ENCODE measurements at regions not wholly inside any gene's neighbourhood (a gene's known extent, or its start where the extent isn't known, plus 50 kb on each side); places are given as distances from the start of the nearest gene placed in this dataset.

DNA sequence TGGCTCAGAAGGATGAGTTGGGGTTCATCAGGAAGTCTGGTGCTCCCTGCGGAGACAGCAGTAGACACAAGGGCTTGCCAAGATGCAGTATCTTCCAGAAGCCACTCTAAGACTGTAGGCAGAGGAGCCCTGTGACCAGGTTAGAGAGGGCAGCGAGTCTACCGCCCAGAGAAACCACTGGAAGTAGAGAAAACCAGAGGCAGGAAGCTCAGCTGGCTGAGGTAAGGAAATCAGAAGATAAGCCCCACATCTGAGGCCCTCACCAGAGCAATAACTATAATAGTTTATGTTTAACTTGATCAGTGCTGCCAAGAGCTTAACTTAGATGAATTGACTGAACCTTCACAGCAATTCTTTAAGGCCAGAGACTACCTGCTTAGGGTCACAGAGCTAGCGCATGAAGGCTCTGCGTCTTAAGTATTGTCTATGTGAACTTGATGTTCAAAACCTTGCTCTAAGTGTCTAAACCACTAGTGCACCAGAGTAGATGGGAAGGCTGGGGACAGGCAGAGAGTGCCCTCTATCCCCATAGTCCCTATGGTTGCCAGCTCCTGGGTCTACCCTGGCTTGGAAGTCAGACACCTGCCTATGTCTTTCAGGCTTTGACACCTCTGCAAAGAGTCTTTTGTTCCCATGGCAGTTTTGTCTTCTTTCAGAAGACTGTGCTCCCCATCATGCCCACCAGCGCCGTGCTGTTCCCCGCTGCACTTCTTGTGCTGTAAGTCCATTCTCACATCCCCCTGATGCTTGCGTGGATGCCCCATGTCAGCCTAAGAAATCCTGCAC, 228.2 kb upstream of the KLF4 start:
- no peak for DNase-seq (ENCODE audit: low read depth in 4 of 4, low spot score in 1 of 4)

DNA sequence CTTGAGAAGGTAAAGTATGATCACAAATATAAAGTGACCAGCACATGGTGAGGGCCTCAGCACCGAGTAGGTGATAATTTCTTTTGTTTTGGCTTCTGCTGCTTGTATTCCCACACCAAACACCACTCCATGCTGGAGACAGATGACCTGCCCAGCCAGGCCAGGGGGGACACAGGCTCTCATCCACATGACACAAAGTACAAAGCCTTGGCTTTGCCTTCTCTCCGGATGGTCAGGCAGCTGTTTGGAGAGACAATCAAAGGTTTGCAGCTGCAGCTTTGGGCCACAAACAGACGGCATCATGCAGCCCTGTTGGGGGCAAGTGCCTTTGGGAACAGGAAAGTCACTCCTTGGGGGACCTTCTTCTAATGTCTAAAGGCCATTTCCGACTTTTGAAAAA, 226.2 kb upstream of the KLF4 start:
- DNase-seq (ENCODE audit: low read depth in 4 of 4, low spot score in 1 of 4): no peak

GRCh38 chr9:107713470-107713869, 223.9 kb upstream of the KLF4 start:
- no peak for DNase-seq (ENCODE audit: low read depth in 4 of 4, low spot score in 1 of 4)

GRCh38 chr9:107712390-107712789, 222.8 kb upstream of the KLF4 start:
- DNase-seq (ENCODE audit: low read depth in 4 of 4, low spot score in 1 of 4): no peak

- DNase-seq (ENCODE audit: low read depth in 4 of 4, low spot score in 1 of 4): no peak
Observed at GRCh38 chr9:107711542-107711941, 222.0 kb upstream of the KLF4 start.

DNA sequence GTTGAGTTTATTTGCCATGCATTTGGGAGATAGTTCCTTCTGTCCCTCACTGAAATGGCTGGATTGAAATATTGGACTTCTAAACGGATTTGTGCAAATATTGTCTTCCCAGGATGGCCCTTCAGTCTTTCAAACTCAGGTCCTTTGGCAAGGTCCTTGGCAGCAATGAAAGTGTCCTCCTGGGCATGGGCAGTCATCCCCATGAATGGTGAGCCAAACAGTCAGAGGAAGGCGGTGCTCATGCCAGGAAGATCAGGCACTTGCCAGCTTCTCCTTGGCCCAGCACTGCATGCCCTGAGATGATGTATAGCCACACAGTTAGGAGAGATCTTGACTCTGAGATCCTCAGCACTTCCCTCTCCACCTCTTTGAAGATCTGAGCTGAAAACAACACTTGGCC, 221.4 kb upstream of the KLF4 start:
- DNase-seq (ENCODE audit: low read depth in 4 of 4, low spot score in 1 of 4): no peak

GRCh38 chr9:107710546-107710945, 221.0 kb upstream of the KLF4 start:
- no peak for DNase-seq (ENCODE audit: low read depth in 4 of 4, low spot score in 1 of 4)

GRCh38 chr9:107708791-107709190, 219.2 kb upstream of the KLF4 start:
- DNase-seq (ENCODE audit: low read depth in 4 of 4, low spot score in 1 of 4): no peak

DNA sequence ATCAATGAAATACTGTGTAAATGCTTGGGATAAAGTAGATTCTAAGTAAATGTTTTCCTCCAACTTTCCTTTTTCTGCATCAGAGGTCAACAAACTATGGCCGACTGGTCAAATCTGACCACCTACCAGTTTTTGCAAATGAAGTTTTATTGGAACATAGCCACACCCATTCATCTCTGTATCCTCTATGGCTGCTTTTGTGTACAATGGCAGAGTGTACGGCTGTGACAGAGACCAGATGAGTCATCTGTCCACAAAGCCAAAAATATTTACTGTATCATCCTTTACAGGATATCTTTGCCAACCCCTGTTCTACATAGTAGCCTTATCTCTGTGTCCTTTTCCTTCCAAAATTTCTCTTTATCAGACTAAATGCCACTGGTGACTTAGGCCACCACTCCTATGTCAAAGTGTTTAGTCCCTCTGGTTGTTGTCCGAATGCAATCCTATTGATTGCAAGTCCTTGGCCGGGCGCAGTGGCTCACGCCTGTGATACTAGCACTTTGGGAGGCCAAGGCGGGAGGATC, 218.4 kb upstream of the KLF4 start:
- DNase-seq (ENCODE audit: low read depth in 4 of 4, low spot score in 1 of 4): no peak

GRCh38 chr9:107707428-107707837, 217.9 kb upstream of the KLF4 start:
- no peak for DNase-seq (ENCODE audit: low read depth in 4 of 4, low spot score in 1 of 4)

DNA sequence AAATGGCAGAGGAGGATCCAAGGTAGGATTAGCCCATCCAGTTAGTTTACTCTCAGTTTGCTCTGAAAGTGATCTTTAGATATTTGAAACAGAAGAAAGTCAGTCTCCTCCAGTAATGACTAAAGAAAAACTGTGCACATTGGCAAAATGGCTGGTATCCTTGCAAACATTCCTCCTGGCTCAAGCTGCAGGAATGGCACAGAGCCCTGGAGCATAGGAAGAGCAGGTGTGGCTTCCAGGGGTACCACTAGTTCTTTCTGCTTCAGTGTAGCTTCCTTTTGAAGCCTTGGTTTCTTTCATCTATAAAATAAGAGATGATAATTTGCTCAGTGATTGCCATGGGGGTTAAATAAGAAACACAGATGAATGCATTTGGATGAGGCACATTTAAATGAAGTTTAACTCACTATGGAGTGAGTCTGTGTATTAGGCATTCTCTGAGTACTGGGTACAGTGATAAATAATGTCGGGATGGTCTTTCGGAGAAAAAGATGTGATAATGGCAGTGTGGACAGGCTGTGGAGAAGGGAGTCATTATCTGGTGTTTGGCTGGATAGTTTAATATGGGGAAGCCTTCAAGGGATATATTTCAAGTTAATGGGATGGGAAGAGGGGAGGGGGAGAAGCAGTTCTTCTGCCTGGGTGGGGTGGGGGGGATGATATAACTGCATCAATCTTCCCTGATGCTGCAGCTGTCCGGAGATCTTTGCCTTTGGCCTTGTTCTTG, 217.3 kb upstream of the KLF4 start:
- no peak for DNase-seq (ENCODE audit: low read depth in 4 of 4, low spot score in 1 of 4)

GRCh38 chr9:107705521-107705920, 216.0 kb upstream of the KLF4 start:
- DNase-seq (ENCODE audit: low read depth in 4 of 4, low spot score in 1 of 4): no peak

DNA sequence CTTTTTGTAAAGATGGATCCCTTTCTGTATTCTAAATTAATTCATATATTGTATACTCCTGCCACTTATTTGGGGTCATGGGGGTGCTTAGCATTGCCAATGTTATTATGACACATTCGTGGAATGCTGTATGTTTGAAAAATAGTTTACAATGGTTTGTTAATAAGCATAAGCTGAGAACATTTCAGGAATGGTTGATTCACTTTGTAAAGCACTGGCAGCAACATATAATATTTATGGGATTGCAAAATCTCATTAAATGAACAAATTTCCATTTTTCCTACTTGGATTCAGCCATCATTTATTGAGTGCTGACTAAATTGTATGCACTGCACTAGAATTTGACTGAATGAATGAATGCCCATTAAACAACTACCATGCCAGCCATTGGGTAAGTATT, 215.2 kb upstream of the KLF4 start:
- DNase-seq (ENCODE audit: low read depth in 4 of 4, low spot score in 1 of 4): no peak

DNA sequence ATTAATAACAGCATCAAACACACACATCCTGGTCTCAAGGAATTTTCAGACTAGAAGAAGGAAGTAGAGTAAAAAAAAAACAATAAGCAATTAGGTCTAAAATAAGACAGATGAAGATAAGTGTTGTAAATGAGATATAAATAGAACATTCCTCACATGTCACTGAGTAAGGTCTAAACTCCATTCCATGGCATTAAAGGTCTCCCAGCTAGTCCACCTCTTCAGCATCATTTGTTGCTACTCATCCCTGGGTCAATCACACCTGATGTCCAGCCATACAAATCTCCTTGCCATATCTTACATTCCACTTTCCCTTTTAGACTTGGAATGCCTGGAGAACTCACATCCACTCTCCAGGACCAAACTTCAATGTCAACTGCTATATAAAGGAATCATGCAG, 214.1 kb upstream of the KLF4 start:
- no peak for DNase-seq (ENCODE audit: low read depth in 4 of 4, low spot score in 1 of 4)

DNA sequence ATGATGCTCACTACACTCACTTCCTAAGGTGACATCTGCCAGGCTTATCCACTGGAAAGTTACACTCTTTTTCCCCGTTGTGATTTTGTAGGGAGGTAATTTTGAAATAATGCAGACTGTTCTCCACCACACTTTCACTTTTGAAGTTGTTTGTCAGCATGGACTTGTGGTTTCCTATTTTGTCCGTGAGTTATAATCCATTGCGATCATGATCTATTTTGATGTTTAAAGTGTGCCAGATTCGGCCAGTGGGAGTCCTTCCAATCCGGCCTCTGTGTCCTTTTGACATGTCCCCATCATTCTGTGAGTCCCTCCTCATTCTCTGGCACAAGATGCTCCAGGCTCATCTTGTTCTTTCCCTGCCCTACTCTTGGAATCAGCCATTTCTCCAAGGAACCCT, 211.3 kb upstream of the KLF4 start:
- no peak for DNase-seq (ENCODE audit: low read depth in 4 of 4, low spot score in 1 of 4)

- no peak for DNase-seq (ENCODE audit: low read depth in 4 of 4, low spot score in 1 of 4)
Observed at GRCh38 chr9:107699231-107699630, 209.7 kb upstream of the KLF4 start.

DNA sequence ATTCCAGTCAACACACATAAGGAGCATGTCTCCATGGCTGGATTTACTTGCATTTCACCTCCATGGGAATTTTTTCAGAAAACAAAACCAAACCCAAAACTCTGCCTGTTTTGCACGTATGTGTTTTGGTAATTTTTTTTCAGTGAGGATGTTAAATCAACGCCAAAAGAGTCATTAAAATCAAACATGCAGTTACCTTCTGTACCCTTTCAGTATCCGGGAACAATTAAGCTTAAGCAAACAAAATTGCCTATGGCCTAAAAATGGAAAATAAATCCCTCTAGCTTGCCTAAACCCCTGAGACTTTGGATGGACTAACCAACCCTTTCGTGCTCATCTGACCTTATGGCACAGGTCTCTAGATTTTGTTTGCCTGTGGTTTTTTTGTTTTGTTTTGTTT, 209.2 kb upstream of the KLF4 start:
- DNase-seq (ENCODE audit: low read depth in 4 of 4, low spot score in 1 of 4): no peak

GRCh38 chr9:107696302-107696701, 206.7 kb upstream of the KLF4 start:
- DNase-seq (ENCODE audit: low read depth in 4 of 4, low spot score in 1 of 4): no peak

DNA sequence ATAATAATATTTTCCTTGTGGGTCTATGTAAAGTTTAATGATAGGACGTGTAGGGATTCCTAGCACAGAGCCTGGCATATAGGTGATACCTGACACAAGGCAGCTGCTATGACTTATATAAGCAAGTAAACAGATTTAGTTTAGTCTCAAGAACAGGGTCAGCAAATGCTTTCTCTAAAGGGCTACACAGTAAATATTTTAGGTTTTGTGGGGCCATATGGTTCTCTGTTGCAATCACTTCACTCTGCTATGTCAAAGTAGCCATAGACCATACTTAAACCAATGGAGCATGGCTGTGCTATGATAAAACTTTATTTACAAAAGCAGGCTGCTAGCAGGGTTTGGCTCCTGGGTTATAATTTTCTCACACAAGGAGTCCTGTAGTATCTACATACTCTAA, 204.8 kb upstream of the KLF4 start:
- no peak for DNase-seq (ENCODE audit: low read depth in 4 of 4, low spot score in 1 of 4)

DNA sequence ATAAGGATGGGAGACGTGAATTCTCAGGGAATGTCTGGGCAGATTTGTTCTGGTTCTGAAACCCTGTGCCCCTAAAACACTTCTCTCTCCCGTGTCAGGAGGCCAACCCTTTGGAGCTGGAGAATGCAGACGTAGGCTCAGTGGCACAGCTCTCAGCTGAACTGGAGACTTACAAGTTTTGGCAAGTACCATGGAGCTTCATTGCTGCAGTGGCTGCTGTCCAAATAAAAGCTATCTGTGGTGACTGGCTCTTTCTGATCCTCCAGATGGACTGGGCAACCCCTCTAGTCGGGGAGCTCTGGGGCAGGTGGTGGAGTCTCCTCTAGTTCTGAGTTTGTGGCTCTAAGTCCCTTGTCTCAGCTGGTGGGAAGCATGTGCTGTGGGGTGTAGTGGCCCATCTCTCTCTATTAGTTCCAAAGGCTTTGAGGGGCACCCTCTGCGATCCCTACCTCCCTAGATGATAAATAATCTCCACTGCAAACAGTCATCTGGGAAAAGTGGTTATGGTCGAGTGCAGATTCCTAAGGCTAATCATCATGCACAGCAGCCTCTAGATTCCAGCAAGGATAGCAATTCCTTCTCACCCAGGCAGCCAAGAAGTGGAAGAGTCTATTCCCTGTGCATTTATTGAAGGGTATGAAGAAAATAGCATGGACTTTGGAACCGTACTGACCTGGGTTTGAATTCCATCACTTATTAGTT, 204.2 kb upstream of the KLF4 start:
- no peak for DNase-seq (ENCODE audit: low read depth in 4 of 4, low spot score in 1 of 4)

GRCh38 chr9:107691664-107692063, 202.1 kb upstream of the KLF4 start:
- no peak for DNase-seq (ENCODE audit: low read depth in 4 of 4, low spot score in 1 of 4)

DNA sequence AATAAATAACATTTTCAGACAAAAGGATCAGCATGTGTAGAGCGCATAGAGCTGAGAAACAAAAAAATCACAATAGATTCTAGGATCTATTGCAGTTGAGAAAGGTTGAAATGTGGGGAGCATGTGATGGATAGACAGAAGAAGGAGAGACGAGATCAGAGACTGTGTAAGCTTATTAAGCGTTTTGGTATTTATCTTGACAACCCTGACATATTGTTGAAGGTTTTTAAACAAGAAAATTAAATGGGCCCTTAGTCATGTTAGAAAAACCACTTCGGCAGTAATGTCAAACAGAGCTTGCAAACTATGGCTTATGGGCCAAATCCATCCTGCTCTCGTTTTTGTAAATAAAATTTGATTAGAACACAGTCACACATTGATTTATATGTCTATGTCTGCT, 200.5 kb upstream of the KLF4 start:
- no peak for DNase-seq (ENCODE audit: low read depth in 4 of 4, low spot score in 1 of 4)

All from stimulated activated CD4-positive, alpha-beta T cell treated with anti-CD3 and anti-CD28 coated beads, Interleukin-1b, Interleukin-23, amount 100 ng/mL, for 24 hours (primary cell).